Globus pallidus (tissue), 1 donor: ENCODE measurements at regions not wholly inside any gene's neighbourhood (a gene's known extent, or its start where the extent isn't known, plus 50 kb on each side); places are given as distances from the start of the nearest gene placed in this dataset.
"Not testable (repeated sequence)": the region's sequence is repeated elsewhere in the genome, so short reads cannot be mapped to it uniquely, and the experiment has no call there.

ENCODE experiments used
- DNase-seq: peaks from one replicate; pipeline ENCODE4 v3.0.0-alpha.2; 2015; ENCODE audit warnings: low spot score

- no peak for DNase-seq
Measured at GRCh38 chr2:240254337-240255164, 114.1 kb upstream of the OTOS start.

GRCh38 chr2:240255165-240255491, 114.7 kb upstream of the OTOS start:
- DNase-seq: no peak

GRCh38 chr2:240255811-240256703, 115.6 kb upstream of the OTOS start:
- no peak for DNase-seq

GRCh38 chr2:240256704-240257637, 116.5 kb upstream of the OTOS start:
- no peak for DNase-seq

GRCh38 chr2:240257940-240258580, 117.6 kb upstream of the OTOS start:
- DNase-seq: no peak

- DNase-seq: no peak
Measured at GRCh38 chr2:240258685-240259084, 118.2 kb upstream of the OTOS start.

- DNase-seq: no peak
Measured at GRCh38 chr2:240259201-240259923, 118.9 kb upstream of the OTOS start.

GRCh38 chr2:240259924-240260529, 119.6 kb upstream of the OTOS start:
- no peak for DNase-seq

GRCh38 chr2:240260664-240261063, 120.2 kb upstream of the OTOS start:
- no peak for DNase-seq

- not testable (repeated sequence) for DNase-seq
Measured at GRCh38 chr2:240262578-240262977, 122.1 kb upstream of the OTOS start.

- no peak for DNase-seq
Measured at GRCh38 chr2:240269380-240269779, 128.9 kb upstream of the OTOS start.

GRCh38 chr2:240269886-240270285, 129.4 kb upstream of the OTOS start:
- DNase-seq: no peak

GRCh38 chr2:240271716-240272341, 131.4 kb upstream of the OTOS start:
- DNase-seq: no peak

GRCh38 chr2:240275386-240275785, 134.9 kb upstream of the OTOS start:
- DNase-seq: no peak

GRCh38 chr2:240277073-240277806, 136.8 kb upstream of the OTOS start:
- DNase-seq: no peak

GRCh38 chr2:240277807-240278522, 137.5 kb upstream of the OTOS start:
- no peak for DNase-seq

- DNase-seq: no peak
Measured at GRCh38 chr2:240278661-240279060, 138.2 kb upstream of the OTOS start.

GRCh38 chr2:240280621-240281020, 140.2 kb upstream of the OTOS start:
- no peak for DNase-seq
